T-helper 2 cell (primary cell): ENCODE measurements at regions not wholly inside any gene's neighbourhood (a gene's known extent, or its start where the extent isn't known, plus 50 kb on each side); places are given as distances from the start of the nearest gene placed in this dataset.

Experiments used
- DNase-seq, 5 experiments: peaks; one replicate each; pipeline versions ENCODE4 v3.0.0 to v3.0.0-alpha.2; 2012 to 2022

DNA sequence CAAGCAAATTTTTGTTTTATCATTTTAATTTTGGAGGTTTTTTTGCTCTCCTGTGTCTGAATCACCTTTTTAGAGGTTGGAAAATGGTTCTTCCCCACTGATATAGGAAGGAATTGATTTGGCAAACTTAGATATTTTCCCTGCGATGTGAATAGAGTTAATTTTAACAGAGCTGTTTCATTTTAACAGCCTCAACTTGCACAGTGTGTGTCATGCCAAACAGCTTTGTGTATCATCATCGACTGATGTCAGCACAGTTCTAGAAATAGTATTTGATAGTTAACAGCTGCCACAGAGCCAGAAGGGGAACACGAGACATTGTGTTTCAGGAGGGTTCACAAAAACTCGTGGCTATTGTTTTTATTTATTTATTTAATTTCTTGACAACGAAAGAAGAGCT lies 243.1 kb upstream of the FOXN3 start:
- no peak for DNase-seq

DNA sequence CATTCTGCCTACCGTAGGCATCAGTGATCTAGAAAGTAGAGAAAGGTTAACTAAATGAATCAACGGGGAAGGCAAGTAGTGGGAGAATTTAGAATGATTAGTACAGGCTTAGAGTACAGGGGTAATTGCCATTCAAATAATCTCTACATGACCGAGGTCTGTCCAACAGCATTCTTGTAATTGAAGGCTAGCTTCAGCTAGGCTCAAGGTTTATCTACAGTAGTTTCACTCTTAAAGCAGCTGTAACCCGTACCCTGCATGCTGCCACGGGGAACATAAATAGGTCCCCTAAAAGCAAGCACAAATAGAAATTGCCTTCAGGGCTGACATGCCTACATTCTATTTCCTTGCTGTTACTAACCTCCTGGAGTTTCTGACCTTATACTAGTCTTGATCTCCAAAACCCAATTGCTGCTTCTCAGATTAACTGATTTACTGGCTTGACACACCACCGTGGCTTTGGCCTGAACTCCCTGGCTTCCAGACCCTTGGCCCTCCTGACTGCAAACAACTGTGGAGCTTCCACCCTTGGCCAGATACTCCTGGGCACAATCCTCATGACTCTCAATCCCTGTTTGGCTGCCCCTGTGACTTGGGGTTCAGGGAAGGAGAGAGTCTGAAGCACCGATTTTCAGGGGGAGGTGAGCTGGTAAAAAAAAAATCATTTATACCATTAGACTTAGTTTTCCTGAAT lies 242.1 kb upstream of the FOXN3 start:
- DNase-seq: no peak

DNA sequence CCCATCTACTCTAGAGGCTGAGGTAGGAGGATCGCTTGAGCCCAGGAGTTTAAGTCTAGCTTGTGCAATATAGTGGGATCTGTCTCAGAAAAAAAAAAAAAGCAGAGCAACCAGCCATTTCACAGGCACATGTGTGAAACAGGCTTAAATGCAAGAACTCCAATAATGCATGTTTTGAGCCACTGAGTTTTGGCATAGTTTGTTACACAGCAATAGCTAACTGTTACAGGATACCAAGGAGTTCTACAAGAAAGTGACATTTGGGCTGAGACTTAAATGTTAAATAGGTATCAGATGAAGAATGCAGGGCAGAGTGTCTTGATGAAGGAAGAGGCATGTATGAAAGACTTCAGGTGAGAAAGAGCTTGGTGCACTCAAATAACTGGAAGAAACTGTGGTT lies 240.0 kb upstream of the FOXN3 start:
- no peak for DNase-seq

DNA sequence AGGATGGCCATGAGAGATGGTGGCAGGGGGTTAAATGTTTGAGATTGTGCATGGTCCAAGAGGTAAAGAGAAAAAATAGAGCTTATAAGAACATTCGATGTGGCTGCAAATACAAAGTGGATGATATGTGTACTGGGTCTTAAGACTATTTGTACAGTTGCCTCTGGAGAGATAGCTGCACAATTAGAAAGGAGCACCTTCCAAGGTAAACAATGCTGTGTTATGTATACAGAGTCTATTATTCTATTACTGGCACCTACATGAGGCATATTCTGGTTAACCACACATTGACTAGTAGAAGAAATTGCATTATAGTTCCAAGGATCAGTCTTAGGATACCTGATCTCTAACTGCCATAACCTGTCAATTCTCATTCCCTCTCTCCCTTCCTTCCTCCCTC lies 238.0 kb upstream of the FOXN3 start:
- no peak for DNase-seq

DNA sequence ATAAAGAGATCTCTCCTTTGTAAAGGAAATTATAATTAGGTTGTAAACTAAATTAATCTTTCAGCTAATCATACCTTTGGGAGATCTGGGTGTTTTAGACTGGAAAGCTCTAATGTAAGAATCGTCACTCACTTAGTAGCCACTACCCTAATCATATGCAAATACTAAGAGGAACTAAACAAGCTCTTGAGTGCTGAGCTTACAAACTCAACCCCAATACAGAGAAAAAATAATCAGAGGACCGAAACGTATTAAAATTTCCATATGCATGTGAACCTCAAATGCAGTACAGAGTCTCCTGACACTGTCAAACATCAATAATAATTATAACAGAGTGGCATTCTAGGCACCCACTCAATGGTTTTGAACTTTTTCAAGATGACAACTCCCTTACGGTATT lies 235.3 kb upstream of the FOXN3 start:
- no peak for DNase-seq

DNA sequence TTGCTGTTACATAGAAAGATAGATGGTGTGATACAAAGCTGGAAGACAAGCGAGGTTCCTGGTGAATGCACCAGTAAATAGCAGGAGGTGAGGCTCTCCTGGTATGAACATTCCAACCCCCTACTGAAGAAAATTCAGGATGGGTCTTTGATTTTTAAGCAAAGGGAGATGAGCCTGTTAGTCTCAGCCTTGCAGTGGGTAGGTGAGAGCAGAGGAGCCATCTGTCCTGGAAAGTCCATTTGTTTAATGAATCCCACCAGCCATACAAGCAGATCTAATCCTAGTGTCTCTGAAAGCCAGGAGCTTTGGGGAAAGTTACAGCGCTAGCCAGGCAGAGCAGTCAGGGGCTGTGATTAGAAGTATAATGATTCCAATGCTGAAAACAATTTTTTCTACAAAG lies 234.8 kb upstream of the FOXN3 start:
- DNase-seq: no peak

DNA sequence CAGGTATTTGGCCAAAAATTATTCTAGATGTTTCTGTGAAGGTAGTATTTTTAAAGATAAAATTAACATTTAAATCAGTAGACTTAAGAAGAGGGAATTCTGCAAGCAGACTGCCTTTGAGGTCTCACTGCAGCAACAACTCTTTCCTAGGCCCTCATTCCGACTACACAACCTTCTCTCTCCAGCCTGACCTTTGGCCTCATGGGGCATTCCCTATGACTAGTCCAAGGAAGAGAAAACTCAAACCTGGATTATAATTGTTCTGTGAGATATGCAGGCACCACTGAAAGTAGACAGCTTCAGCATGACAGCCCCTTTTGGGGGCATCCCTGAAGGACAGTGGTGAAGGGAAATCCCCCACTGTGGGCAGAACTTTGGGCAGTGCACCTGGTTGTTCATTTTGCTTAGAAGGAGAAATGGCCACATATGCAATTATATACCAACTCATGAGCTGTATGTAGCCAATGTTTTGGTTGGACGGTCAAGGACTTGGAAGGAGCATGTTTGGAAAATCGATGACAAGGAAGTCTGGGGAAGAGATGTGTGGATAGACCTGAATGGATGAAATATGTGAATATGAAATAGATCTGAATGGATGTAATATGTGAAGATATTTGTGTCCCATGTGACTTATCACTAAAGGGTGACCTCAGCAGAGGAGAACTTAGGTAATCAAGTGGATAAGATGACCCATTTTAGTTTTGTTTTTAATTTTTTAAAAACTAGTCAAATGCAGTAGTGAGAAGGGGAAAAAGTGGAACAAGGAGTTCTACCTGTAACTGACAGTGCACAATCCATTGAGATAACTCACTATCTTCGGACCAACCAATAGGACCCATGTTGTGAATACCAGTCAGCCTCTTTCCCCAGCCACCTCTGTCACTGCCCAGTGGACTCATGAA lies 233.3 kb upstream of the FOXN3 start:
- DNase-seq: peak in 1 of 5 experiments; percentile 69

DNA sequence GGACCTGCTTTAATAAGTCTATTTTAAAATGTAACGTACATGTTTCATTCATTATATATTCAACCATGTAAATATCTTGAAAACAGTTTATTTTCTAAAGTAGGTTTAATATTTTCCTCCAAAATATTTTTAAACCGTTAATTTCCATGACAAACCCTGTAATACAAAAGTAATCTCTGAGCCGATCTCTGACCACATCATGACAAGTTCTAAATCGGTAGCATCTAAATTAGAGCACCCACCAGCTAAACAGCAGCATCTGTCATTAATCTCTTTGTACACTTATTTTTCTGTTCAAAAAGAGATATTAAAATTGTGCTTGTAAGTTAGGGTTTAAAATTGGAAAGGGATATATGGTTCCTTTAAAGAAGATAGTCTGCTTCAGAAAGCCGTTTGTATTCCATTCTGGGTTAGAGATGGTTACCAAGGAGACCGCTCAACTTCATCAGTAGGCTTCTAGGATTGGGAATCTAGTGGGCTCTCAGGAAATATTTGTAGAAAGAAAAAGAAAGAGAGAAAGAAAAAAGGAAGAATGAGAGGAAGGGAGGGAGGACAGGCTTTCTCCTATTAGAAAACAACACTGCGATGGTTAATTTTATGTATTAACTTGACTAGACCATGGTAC lies 232.5 kb upstream of the FOXN3 start:
- peak in 1 of 5 experiments; percentile 77 for DNase-seq

DNA sequence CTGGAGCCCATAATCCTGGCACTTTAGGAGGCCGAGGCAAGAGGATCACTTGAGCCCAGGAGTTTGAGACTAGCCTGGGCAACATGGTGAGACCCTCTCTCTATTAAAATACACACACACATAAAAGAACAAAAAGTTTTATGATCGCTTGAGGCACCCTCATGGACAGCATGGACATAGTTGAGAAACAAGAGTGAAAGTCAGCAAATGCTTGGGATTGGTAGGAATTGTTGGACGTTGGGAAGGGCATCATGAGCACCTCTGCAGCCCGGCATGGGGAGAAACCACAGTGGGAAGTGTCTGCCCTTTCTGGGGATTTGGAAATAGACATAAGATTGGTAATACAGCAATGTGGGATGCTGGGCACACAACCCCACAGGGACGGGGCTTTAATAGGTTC lies 231.9 kb upstream of the FOXN3 start:
- DNase-seq: no peak

DNA sequence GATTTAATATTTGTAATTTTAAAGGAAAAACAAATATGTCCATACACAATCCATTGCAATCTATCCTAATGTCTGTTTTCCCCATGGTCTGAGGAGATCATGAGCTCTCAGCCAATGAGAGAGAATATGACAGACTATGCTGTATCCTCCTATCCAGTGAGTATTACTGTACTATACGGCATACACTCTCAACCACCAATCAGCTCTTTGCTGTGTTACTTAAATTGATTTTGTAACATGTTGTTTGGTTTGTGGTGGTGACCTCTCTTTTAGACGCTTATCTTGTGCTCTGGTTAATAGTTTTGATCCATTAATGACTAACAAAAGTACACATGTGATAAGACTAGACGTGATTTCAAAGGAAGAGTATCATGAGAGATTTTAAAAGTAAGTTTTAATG lies 231.5 kb upstream of the FOXN3 start:
- peak in 1 of 5 experiments; percentile 65 for DNase-seq

DNA sequence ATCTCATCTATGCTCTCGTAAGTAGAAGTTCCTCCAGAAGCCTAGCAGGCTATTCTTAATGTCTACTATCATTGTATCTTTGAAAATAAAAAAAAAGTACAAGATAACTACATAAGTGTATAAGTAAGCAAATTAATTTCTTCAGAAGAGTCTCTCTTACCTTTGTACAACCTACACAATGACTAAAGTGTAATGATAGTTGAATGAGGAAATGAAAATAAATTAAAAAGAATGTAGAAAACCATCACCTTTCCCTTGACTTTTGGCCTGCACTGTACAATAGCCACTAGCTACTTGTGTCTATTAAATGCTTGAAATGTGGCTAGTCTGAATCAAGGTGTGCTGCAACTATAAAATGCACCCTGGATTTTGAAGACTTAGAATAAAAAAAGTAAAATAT lies 229.9 kb upstream of the FOXN3 start:
- no peak for DNase-seq

DNA sequence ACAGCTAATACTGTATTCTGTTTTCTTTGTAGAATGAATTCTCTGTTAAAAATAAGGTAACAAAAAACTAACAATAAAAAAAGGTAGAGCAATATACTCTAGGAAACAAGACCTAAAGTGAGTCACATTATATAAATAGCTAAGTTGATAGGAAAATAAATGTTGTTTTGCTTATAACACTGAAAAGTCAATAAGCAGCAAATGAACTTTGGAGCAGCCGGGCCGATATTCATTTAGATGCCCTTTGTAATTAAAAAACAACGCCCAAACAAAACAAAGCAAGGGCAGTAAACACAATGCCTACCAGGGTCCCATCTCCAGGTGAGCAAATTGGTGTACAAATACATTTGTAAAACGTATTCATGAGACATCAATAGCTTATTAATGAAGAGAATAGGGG lies 227.6 kb upstream of the FOXN3 start:
- DNase-seq: no peak

DNA sequence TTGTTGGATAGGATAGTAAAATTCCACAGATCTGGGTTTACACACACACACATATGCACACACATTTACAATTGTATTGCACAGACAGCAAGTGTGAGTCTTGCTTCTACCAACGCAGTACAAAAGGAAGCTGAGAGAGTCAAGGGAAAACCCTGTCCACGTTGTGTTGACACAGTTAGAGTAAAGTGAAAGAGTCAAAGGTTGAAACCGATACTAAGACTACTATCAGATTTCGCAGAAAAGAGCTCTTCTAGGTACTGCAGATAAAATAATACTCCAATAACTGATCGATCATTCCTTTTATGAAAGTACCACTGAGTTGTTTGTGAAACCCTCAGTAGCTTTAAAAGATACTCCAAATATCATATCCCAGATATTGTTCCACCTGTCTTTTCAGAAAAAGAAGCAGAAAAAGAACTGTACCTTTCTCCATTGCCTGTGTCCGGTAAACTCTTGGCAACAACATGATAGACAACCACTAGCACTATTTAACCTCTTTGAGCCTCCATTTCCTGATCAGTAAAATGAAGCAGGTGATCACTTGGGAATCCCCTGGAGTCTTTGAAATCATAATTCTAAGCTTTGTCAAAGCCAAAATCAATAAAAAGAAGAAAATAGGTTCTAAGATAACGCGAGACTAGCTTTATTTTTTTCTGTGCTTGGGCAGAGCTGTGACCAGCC lies 224.6 kb upstream of the FOXN3 start:
- peak in 1 of 5 experiments; percentile 91 for DNase-seq

DNA sequence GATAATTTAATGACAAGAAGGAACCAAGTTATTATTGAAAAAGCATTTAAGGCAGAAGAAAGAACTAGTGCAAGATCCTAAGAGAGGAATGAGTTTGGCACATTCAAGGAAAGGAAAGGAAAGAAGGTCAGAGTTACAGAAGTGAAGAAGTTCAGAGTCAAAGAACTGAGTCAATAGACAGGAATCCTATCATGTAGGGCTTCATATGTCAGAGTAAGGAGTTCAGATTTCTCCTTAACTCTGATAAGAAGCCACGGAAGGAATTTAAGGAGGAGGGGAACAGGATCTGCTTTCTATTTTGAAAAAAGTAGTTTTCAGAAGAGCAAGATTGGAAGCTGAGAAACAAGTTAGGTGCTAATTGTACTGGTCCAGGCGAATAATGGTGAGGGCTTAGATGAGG lies 223.1 kb upstream of the FOXN3 start:
- no peak for DNase-seq

DNA sequence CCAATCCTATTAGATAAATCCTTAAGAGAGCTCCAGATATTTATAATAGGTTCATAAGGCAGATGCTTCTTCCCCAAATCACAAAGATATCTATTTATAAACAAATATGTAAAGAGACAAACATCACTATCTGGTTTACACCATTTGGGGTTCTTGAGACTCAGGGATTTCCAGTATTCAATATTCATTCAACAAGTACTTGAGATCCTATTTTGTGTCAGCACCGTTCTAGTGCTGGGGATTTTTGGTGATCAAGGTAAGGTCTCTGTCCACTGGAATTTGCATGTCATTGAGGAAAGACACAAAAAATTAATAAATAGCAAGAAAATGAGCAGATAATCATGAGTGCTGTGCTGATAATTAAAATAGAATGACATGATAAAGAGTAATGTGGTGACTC lies 222.7 kb upstream of the FOXN3 start:
- DNase-seq: no peak

DNA sequence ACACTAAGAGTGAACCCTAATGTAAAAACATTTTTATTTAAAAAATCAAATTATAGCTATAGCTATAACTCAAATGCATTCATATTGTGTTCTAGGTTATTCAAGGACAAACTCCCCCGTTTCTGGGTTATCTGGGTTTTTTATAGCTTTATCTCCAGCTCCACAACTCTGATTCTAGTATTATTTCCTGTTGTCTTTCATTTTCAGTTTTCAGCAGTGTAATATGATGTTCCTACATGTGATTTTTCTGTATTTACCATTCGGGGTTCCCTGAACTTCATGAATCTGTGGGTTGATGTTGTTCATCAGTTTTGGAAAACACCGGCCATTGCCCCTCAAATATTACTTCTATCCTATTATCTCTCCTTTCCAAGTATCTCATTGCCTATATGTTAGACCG lies 221.9 kb upstream of the FOXN3 start:
- peak in 1 of 5 experiments; percentile 45 for DNase-seq

DNA sequence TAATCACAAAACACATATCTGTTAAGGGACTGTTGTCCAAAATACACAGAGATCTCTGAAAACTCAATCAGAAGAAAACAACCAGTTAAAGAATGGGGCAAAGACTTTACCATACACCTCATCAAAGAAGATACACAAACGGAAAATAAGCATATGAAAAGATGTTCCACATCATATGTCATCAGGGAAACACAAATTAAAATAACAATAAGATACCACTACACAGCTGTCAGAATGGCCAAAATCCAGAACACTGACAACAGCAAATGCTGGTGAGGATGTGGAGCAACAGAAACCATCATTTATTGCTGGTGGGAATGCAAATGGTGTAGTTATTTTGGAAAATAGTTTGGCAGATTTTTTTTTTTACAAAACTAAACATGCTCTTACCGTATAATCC lies 220.5 kb upstream of the FOXN3 start:
- DNase-seq: no peak

DNA sequence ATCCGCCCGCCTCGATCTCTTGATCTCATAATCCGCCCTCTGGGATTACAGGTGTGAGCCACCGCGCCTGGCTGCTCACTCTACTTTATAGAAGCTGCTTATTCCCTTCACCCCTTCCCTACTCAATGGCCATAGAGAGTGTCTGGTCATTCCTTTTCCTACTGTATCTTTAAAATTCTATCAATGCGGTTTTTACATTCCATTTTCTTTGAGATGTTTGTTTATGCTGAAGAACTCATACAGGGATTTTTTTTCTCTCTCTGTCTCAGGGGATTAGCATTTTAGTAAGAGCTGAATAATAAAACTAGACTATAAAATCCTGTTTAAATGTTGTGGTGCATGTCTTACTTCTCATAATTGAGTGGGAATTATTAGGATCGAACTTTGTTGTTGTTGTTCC lies 218.6 kb upstream of the FOXN3 start:
- DNase-seq: no peak

DNA sequence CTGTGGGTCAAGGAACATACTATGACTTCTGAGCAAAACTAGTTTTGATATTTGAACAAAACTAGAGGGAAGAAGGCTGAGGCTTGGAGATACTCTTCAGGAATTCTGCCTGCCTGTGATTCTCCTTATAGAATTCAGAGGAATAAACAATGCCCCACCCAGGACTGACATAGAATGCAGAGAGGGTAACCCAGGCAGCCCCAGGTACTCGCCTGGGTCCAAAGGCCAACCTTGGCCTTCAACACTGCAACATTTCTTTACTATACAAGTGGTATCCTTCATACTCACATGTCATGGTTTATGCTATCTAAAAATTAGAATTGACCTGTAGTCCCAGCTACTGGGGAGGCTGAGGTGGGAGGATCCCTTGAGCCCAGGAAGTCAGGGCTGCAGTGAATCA lies 217.0 kb upstream of the FOXN3 start:
- DNase-seq: no peak

DNA sequence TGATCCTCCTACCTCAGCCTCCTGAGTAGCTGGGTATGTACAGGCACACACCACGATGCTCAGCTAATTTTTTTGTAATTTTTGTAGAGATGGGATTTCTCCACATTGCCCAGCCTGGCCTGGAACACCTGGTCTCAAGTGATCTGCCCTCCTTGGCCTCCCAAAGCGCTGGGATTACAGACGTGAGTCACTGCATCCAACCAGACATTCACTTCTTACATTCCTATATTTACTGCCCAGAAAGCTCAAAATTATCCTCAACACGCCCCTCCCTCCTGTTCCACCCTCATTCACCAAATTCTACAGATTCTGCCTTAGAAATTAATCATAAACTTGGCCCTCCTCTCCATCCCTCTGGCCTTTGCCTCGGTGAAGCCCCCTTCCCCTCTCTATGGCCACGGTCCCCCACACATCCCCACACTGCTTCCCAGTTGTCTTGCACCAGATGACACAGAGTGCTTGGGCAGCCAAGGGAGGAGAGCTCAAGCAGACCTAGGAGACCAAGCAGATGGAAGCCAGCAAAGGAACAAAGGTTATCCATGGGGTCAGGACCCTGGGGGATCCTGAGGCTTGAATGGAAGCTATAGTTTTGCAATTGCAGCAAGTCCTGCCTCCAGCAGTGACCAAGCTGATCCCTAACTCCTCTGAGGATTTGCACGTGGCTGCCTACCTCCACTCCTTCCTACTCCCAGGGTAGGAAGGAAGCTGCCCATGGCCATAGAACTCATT lies 213.2 kb upstream of the FOXN3 start:
- DNase-seq: no peak

DNA sequence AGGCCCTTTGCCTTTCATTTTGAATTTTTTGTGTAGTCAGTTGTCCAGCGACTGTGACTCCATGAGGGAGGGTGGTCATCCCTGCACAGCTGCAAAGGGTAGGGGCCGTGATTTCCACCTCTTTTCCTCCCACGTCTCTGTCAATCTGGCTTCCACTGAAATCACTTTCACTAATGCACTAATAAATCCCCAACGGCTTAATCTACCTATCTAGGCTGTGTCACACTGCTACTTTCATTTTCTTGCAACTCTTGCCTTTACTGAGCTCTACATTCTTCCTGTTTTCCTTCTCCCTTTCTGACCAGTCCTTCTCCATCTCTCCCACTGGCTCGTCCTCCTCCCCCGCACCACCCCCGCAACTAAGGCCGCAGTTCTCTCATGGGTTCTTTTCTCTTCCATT lies 212.3 kb upstream of the FOXN3 start:
- DNase-seq: peak in 1 of 5 experiments; percentile 35

DNA sequence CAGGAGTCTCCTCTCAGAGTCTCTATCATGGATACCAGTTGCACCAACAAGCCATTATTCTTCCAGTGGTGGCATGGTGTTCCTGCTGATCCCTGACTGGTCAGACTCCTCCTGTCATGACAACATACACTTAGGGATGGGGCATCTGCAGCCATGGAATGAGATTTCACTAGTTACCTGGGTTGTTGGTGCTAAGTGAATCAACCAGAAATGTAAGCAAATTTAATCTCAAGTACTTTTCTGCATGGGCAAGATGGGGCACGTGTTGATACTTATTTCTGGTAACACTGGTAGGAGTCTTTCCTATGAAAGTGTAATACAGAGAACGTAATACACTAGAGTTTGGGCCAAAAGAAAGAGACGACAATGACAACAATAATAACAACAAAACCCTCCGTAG lies 211.5 kb upstream of the FOXN3 start:
- DNase-seq: no peak
